Fibroblast of lung (primary cell): ENCODE measurements at regions not wholly inside any gene's neighbourhood (a gene's known extent, or its start where the extent isn't known, plus 50 kb on each side); places are given as distances from the start of the nearest gene placed in this dataset.

Source experiments
- DNase-seq, 2 donors: peaks; one replicate each; pipeline versions ENCODE4 v3.0.0 to v3.0.0-alpha.2; 2010; ENCODE audit warnings: low read depth in 2 of 2
- H2AFZ ChIP-seq: 2 replicates; pipeline ENCODE4 v1.5.1; 2012; ENCODE audit warnings: low read length, control low read depth, inconsistent platforms
- H3K27ac ChIP-seq: 2 replicates; pipeline ENCODE4 v1.5.1; 2011; ENCODE audit warnings: low read length, control low read depth; ENCODE audit not compliant: insufficient read depth
- H3K27me3 ChIP-seq: 2 replicates; pipeline ENCODE4 v1.5.1; 2011; ENCODE audit warnings: mild to moderate bottlenecking, low read length; ENCODE audit not compliant: control insufficient read depth, insufficient read depth
- H3K36me3 ChIP-seq: 2 replicates; pipeline ENCODE4 v1.5.1; 2011; ENCODE audit warnings: low read length; ENCODE audit not compliant: control insufficient read depth, insufficient read depth
- H3K4me1 ChIP-seq: 2 replicates; pipeline ENCODE4 v1.5.1; 2011; ENCODE audit warnings: low read length; ENCODE audit not compliant: control insufficient read depth, insufficient read depth; ENCODE audit errors: extremely low read depth
- H3K4me2 ChIP-seq: 2 replicates; pipeline ENCODE4 v1.5.1; 2011; ENCODE audit warnings: low read length, control low read depth; ENCODE audit not compliant: insufficient read depth; ENCODE audit errors: extremely low read depth
- H3K4me3 ChIP-seq, 4 experiments: fragments of 200-600 bp in 1 of 4; sonication (generic) in 1 of 4; replicated peaks in 1 of 4; 2 replicates each; pipeline ENCODE4 v1.5.1; 2011 to 2016; ENCODE audit warnings: low read length in 4 of 4, low read depth in 3 of 4, mild to moderate bottlenecking in 3 of 4, control low read depth in 2 of 4, inconsistent platforms in 1 of 4, mixed read lengths in 1 of 4; ENCODE audit not compliant: insufficient read depth in 1 of 4; ENCODE audit errors: control extremely low read depth in 1 of 4
- H3K79me2 ChIP-seq: 2 replicates; pipeline ENCODE4 v1.5.1; 2012; ENCODE audit warnings: mild to moderate bottlenecking, low read length, inconsistent platforms; ENCODE audit not compliant: control insufficient read depth, insufficient read depth
- H3K9ac ChIP-seq: 2 replicates; pipeline ENCODE4 v1.5.1; 2011; ENCODE audit warnings: mild to moderate bottlenecking, low read length, control low read depth; ENCODE audit not compliant: insufficient read depth
- H3K9me3 ChIP-seq: 2 replicates; pipeline ENCODE4 v1.5.1; 2012; ENCODE audit warnings: low read depth, low read length; ENCODE audit not compliant: control insufficient read depth, insufficient read depth
- H4K20me1 ChIP-seq: 2 replicates; pipeline ENCODE4 v1.5.1; 2011; ENCODE audit warnings: low read length; ENCODE audit not compliant: control insufficient read depth, insufficient read depth; ENCODE audit errors: extremely low read depth
- CTCF ChIP-seq, 2 donors: IDR thresholded peaks in 1 of 2; conservative IDR thresholded peaks in 1 of 2; 1 replicate in 1 of 2; 2 replicates in 1 of 2; pipeline ENCODE4 v1.5.1; 2011 to 2012; ENCODE audit warnings: low read length in 2 of 2, control low read depth in 1 of 2, inconsistent platforms in 1 of 2, low read depth in 1 of 2, mild to moderate bottlenecking in 1 of 2
- EZH2 ChIP-seq: IDR thresholded peaks from 2 replicates; pipeline ENCODE4 v1.5.1; 2012; ENCODE audit warnings: low read length, control low read depth, mild to moderate bottlenecking; ENCODE audit errors: missing control alignments

DNA sequence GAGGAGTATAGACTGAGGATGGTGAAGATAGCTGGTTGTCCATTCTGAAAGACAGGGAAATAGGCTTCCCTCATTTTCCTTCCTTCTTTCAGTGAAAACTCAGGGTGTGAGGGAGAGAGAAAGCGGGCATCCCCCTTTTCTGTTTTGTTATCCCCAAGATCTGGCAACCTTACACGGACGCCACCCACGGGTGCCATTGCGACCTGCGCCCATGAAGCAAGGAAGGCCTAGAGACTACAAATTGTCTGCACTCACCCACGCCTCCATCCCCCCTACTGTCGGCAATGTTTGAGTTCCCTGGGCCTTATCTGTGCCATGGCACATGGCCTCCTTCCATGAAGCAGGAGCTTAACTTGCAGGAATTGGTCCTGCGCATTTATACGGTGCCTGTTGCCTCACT, 115.0 kb upstream of the IGF1 start:
- no peaks in the 10 kb centered on the region for H3K79me2 ChIP-seq
- no peak for TF ChIP-seq CTCF (conservative IDR thresholded peaks at IDR 0.05 in 1 of 2, IDR thresholded peaks at IDR 0.05 in 1 of 2; ENCODE audit: low read depth in 1 of 2, low read length in 2 of 2)
- TF ChIP-seq EZH2 = no peak
- H3K36me3 ChIP-seq = no peaks in the 10 kb centered on the region
- DNase-seq = no peak
- no peak overlapping the region for H3K4me3 ChIP-seq
- H3K4me1 ChIP-seq = no peaks in the 10 kb centered on the region
- no peak overlapping the region for H3K9ac ChIP-seq
- H4K20me1 ChIP-seq = no peaks in the 10 kb centered on the region
- no peak overlapping the region for H3K4me2 ChIP-seq
- no peaks in the 10 kb centered on the region for H3K9me3 ChIP-seq
- H2AFZ ChIP-seq = no peak overlapping the region
- H3K27me3 ChIP-seq = no peaks in the 10 kb centered on the region
- H3K27ac ChIP-seq = no peak overlapping the region

GRCh38 chr12:102593134-102593533, 112.8 kb upstream of the IGF1 start:
- no peaks in the 10 kb centered on the region for H3K79me2 ChIP-seq
- no peak overlapping the region for H2AFZ ChIP-seq
- H3K4me3 ChIP-seq = no peak overlapping the region
- H3K4me1 ChIP-seq = no peaks in the 10 kb centered on the region
- no peaks in the 10 kb centered on the region for H4K20me1 ChIP-seq
- H3K4me2 ChIP-seq = no peak overlapping the region
- H3K27me3 ChIP-seq = no peaks in the 10 kb centered on the region
- no peaks in the 10 kb centered on the region for H3K9me3 ChIP-seq
- TF ChIP-seq CTCF (conservative IDR thresholded peaks at IDR 0.05 in 1 of 2, IDR thresholded peaks at IDR 0.05 in 1 of 2; ENCODE audit: low read depth in 1 of 2, low read length in 2 of 2) (no peak), EZH2 (no peak)
- H3K9ac ChIP-seq = no peak overlapping the region
- H3K27ac ChIP-seq = no peak overlapping the region
- no peak for DNase-seq
- H3K36me3 ChIP-seq = no peaks in the 10 kb centered on the region

- no peaks in the 10 kb centered on the region for H3K27me3 ChIP-seq
- no peak overlapping the region for H3K4me2 ChIP-seq
- DNase-seq = no peak
- no peaks in the 10 kb centered on the region for H4K20me1 ChIP-seq
- H3K9ac ChIP-seq = no peak overlapping the region
- TF ChIP-seq EZH2 = no peak
- no peak for TF ChIP-seq CTCF (conservative IDR thresholded peaks at IDR 0.05 in 1 of 2, IDR thresholded peaks at IDR 0.05 in 1 of 2; ENCODE audit: low read depth in 1 of 2, low read length in 2 of 2)
- no peak overlapping the region for H3K27ac ChIP-seq
- H3K4me3 ChIP-seq = no peak overlapping the region
- no peaks in the 10 kb centered on the region for H3K79me2 ChIP-seq
- no peak overlapping the region for H2AFZ ChIP-seq
- no peaks in the 10 kb centered on the region for H3K36me3 ChIP-seq
- no peaks in the 10 kb centered on the region for H3K9me3 ChIP-seq
- no peaks in the 10 kb centered on the region for H3K4me1 ChIP-seq
Measured at GRCh38 chr12:102592134-102592533, 111.8 kb upstream of the IGF1 start.
